ENCODE measurements at regions not wholly inside any gene's neighbourhood (a gene's known extent, or its start where the extent isn't known, plus 50 kb on each side); places are given as distances from the start of the nearest gene placed in this dataset.

DNA sequence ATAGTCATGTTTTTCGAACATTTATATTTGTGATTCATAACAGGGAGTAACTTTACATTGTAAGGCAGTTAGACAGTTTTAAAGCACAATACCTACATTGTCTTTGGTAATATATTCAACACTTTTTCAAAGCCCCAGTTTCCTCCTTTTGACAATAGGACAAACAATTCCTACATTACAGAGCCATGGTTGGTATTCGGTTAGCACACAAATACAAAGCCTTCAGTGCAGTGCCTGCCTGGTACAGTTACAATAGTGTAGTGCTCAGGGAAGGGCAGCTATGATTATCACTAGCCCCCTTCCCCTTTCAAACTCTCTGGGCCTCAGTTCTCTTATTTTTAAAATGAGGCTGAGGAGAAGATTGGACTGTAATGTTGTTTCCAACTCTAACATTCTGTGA is 207.8 kb downstream of the TPBG start:
- FAIRE-seq, result no peak
- DNase-seq (ENCODE audit: extremely low spot score, insufficient read length, low read depth), result no peak

DNA sequence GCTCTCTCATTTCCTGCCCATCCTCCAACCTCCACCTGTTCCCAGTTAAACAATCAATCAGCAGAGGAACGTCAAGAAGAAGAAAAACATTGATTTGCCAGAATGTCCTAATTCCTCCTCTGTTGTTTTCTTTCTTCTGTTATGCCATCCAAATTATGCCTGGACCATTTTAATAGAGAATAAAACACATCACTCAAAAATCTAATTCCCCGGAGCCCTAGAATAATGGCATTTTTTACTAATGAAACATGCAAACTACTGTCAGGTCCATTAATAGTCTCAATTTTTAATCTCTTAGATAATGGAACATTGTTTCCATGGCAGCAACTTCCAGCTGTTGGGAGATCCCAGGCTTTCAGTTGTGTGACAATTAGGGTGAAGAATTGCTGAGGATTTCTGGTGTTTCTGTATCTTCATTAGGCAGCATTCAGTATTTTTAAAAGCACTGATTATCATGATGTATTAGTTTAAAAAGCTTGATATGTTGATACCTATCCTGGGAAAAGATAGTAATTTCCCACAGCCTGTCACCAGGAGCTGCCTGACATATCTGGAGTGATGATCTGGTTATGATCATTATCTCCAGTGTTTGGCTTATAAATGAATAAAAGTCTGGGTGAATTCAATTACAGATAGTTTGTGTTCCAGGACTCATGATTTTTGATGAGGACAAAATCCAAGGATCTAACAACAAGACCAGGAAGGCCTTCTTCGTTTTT is 209.8 kb downstream of the TPBG start:
- no peak for DNase-seq (ENCODE audit: extremely low spot score, insufficient read length, low read depth)
- FAIRE-seq, result no peak

DNA sequence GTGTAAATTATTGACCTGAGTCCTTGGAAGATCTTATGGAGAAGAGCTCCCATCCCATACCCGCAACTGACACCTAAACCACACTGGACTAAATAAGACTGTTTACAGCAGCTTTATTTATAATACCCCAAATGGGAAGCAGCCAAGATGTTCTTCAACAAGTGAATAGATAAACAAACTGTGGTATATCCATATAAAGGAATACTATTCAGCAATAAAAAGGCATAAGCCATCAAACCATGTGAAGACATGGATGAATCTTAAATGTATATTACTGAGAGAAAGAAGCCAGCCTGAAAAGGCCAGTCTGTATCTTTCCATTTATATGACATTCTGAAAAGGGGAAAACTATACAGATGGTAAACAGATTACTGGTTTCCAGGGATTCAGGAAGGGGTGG is 212.7 kb downstream of the TPBG start:
- no peak for FAIRE-seq
- no peak for DNase-seq (ENCODE audit: extremely low spot score, insufficient read length, low read depth)

DNA sequence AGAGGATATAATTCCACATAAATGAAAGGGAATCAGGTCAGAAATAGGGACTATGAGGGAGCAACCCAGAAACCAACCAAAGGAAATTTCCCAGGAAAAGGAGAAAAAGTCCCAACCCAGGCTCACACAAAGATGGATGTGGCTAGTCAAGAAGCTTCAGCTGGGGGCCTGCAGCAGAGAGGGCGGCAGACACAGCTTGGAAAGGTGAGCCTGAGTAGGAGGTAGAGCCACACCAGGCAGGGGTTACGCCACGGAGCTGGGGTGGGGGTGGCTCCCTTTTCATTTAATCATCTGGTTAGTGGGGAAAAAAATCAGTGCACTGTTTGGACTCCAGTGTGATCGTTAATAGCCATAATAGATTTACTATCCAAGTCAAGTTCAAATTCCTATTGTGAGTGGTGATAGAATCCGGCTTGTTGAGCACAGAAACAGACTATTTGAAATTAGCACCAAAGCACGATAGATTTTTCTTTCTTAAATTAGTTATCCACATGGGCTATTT is 220.6 kb downstream of the TPBG start:
- FAIRE-seq (no peak), DNase-seq (ENCODE audit: extremely low spot score, insufficient read length, low read depth) (no peak)

DNA sequence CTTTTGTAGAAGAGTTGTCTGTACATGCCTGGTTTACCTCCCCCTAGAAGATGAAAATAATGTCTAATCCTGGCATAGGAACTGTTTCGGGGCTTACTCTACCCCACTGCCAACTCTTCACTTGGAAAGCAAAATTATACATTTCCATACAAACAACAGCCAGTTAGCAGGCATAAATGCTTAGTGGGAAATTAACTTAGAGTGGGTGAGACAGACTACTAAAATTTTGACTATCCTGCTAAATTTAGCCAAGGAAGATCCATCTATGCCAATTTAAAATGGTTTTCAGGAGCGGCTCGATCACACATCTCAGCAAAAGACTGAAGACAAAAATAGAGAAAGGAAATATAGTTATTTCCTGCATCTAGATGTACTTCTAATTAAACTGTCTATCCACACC is 221.2 kb downstream of the TPBG start:
- no peak for FAIRE-seq
- DNase-seq (ENCODE audit: extremely low spot score, insufficient read length, low read depth), result no peak

DNA sequence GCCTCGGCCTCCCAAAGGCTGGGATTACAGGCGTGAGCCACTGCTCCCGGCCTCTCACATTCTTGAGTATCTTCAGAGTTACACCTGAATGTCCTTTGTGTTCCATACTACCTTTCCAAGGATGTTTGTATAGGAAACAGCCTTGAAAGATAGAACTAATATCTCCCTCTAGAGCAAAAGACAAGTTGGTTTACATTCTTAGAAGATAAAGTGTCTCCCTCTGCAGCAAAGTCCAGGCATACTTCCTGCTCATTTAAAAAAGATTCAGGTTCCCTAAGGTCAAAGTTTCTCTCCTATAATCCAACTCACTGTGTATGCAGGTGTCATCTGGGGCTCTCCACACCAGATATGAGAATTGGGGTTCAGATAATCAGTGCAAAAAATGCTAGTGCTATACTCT is 224.4 kb downstream of the TPBG start:
- FAIRE-seq (no peak), DNase-seq (ENCODE audit: extremely low spot score, insufficient read length, low read depth) (no peak)

DNA sequence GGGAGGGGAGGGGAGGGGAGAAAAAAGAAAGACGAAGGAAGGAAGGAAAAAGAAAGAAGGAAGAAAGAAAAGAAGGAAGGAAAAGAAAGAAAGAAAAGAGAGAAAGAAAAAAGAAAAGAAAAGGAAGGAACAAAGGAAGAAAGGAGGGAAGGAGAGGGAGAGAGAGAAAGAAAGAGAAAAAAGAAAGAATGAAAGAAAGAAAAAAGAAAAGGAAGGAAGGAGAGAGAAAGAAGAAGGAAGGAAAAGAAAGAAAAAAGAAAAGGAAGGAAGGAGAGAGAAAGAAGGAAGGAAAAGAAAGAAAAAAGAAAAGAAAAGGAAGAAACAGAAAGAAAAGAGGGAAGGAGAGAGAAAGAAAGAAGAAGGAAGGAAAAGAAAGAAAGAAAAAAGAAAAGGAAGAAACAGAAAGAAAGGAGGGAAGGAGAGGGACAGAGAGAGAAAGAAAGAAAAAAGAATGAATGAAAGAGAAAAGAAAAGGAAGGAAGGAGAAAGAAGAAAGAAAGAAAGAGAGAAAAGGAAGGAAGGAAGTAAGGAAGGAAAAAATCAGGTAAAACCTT is 225.3 kb downstream of the TPBG start:
- DNase-seq (ENCODE audit: extremely low spot score, insufficient read length, low read depth) (no peak), FAIRE-seq (no peak)

DNA sequence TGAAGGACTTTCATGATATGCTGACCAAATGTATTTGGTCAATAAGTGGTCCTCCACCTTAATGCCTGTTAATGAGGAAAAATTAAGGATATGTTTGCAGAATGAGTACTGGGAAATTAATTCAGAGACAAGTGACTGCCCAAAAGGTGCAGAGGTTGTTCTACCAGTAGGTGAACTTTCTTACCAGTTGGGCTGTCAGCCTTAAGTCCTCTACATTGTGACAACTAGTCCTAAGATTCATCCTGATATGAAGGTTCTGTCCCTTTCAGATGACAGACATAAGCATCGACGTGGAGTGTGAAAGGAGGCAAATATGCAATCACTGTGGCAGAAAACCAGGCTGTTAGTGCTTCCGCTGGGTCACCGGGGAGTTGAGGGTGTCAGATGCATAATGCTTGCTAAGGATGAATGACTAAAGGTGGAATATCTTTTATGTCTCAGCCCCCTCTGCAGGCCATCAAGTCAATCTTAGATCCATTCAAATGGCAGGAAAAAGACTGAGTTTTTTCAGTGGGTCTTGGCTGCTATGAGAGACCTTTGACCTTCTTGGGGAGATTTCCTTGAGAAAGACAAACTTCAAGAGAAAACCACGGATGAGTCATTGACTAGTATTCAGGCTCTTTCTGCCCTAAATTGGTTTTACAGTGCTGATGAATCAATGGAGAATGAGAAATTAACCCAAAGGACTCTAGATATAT is 226.0 kb downstream of the TPBG start:
- peak; percentile 2 for DNase-seq (ENCODE audit: extremely low spot score, insufficient read length, low read depth)
- peak; percentile 68 for FAIRE-seq

DNA sequence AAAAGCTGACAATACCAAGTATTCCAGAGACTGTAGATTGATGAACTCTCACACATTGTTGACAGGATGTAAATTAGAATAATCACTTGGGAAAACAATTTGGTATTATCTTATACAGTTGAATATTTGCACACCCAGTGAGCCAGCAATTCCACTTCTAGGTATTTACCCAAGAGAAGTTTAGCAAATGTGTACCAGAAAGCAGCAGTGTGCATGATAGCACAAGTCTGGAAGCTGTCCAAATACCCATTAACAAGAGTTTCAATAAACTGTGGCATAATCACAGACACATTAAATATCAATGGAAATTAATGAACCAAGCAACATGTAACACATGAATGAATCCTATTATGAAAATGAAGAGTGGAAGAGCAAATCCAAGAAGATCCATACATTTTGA is 233.6 kb downstream of the TPBG start:
- FAIRE-seq (no peak), DNase-seq (ENCODE audit: extremely low spot score, insufficient read length, low read depth) (no peak)

DNA sequence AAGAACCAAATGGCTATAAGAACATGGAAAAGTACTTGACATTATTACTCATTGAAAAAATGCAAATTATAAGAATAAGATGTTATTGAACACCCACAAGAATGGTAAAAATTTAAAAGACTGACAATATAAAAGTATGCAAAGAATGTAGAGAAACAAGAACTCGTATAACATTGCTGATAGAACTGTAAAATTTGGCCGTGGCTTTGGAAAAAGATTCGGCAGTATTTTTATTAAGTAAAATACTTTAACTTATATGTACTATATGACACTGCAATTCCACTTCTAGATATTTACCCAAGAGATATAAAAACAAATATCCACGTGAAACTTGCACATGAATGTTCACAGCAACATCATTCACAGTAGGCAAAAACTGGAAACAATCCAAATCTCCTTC is 239.2 kb downstream of the TPBG start:
- no peak for DNase-seq (ENCODE audit: extremely low spot score, insufficient read length, low read depth)
- no peak for FAIRE-seq

DNA sequence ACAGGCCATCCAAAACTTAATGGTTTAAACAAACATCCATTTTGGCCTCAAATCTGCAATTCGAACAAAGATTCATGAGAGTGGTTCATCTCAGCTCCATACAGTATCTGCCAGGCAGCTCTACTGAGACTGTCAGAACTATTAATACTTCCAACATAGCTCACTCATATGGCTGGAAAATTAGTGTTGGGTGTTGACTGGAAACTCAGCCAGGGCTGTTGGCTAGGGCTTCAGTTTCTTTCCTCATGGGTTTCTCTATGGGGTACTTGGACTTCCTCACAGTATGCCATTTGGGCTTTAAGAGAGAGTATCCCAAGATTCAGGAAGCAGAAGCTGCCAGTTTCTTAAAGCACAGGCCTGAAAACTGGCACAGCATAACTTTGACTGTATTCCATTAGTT is 240.3 kb downstream of the TPBG start:
- no peak for FAIRE-seq
- no peak for DNase-seq (ENCODE audit: extremely low spot score, insufficient read length, low read depth)

DNA sequence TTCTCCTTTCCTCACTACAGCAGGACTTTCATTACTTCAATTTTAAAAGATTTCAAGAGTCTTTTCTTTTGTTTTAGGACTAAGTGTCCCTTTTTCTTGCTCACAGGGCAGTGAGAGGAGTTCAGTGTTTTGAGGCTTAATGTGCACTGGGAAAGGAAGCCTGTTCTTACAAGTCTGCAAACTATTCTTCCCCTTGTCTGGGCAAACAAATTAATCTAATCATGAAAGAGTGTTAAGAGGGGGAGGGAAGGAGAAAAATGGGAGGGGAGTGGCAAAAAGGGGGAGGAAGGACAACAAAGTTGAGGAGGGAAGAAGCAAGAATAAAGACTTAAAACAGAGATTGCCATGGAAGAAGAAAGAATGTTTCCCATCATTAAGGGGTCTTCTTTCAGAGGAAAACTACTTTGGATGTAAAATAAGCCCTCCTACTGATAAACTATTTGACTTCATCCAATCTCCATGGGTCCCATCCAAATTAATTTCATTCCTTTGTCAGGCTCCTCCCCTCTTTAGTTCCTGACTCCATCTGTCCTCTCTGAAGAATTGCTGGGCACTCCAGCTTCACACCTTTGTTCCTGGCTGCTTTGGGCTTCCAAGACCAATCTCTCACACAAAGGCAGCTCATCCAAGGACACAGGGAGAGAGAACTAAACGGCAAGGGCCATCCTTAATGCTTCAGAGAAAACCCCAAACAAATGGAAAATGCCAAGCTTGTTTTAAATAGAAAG is 244.5 kb downstream of the TPBG start:
- DNase-seq (ENCODE audit: extremely low spot score, insufficient read length, low read depth) (no peak), FAIRE-seq (no peak)

DNA sequence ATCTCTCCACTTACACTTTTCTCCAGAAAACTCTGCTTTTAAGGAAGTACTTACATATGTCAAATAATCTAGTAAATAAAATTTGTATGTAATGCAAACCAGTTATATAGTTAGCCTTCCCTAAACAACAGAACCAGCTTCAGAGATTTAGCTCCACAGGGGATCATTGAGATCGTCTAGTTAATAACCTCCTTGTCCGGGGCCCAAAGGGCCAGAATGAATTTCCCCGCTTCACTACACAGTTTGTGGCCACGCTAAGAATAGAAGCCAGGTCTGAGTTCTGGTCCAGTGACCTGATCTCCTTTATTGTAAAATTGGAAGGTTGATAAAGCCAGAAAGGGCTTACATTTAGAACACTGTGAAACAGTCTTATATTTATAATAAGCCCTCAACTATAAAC is 245.2 kb downstream of the TPBG start:
- FAIRE-seq (no peak), DNase-seq (ENCODE audit: extremely low spot score, insufficient read length, low read depth) (no peak)

DNA sequence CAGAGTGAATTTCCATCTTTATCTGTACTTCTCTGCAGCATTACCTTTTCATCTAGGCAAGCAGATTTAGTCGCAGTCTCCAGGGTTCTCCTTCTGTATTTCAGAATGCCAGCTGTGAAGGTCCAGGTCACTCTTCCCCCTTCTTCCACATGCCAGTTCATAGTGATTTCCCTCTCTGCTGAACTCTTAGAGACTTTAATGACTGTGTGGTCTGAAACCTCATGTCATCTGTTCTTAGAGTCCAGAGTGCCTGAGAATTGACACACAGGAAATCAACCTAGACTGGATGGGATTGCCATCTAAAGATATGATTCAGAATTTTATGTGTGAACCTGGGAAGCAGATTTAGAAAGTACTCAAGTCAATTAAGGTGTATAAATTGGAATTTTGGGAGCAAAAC is 248.1 kb downstream of the TPBG start:
- DNase-seq (ENCODE audit: extremely low spot score, insufficient read length, low read depth) (no peak), FAIRE-seq (no peak)

DNA sequence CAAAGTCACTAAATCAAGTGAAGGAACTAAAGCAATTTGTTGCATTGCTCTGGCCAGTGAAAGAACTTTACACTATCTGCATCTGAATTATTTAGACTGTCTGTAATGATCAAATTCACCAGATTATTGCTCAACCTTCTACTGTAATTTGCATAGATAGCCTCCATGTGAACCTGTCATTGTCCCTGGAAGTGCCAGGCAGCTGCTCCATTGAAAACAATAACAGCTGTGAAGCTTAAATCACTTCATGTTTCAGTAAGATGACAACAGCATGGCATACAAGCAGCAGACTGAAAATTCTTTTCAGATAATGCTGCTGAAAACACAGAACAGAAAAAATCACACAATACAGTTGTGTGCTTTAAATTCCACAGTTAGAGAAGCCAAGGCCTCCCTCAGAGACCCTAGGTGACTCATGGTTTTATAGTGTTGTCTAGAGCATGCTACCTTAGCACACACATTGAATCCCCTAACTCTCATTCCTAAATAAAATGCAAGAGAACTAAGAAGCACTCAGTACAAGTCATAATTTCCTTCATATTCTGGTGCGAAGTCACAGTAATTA is 248.9 kb downstream of the TPBG start:
- FAIRE-seq, result no peak
- DNase-seq (ENCODE audit: extremely low spot score, insufficient read length, low read depth), result no peak

DNA sequence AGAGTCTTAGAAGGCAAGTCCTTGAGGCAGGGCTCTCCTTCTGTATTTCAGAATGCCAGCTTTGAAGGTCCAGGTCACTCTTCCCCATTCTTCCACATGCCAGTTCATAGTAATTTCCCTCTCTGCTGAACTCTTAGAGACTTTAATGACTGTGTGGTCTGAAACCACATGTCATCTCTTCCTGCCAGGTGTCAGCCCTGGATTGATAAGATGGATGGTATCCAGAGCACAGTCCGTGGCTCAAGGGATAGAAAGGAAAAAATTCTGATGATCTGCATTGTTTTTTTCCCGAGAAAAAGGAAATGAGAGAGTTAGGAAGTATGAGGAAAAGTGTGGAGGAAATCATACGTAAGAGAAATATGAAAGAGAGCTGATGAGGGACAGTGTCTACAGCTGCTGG is 250.9 kb downstream of the TPBG start:
- FAIRE-seq, result no peak

DNA sequence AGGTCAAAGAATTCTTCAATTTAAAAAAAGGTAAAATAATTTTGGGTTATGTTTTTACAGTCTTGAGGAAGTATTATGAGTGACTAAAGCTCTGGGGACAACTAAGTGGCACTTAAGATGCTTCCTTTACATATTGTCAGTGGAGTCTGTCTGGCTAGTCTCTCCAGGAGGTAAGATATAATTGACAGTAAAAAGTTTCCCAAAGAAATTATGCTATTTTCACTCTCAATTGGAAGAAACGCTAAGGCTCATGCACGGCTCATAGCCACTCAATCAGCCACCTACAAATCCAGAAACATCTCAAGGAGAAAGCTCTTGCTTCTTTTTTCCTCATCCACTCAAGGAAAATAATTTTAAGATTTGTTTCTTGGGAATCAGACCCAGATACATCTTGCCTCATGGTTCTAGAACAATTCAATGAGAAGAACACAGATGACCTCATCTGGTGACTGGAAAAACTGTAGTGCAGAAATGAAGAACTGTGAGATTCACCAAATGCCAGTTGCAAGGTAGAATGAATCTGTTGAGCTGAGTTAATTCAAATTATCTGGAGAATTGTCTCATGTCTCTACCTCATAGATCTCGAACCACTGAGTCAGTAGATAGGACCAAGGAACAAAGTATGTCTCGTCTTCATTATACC is 252.9 kb downstream of the TPBG start:
- DNase-seq (ENCODE audit: extremely low spot score, insufficient read length, low read depth) (no peak), FAIRE-seq (no peak)

More for the DNA sequence above, 250.9 kb downstream of the TPBG start:
- no peak for DNase-seq (ENCODE audit: extremely low spot score, insufficient read length, low read depth)

DNA sequence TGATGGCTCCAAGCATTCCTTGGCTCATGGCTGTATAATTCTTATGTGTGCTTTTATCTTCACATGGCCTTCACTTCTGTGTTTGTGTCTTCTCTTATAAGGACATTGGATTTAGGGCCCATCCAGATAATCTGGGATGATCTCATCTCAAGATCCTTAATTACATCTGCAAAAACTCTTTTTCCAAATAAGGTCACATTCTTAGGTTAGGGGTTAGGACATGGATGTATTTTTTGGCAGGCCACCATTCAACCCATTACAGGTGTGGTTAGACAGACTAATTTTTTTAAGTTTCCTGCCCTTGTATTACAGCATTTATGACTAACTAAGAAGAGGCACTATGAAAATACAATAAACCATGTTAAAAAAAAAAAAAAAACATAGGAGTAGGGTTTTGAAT is 254.0 kb downstream of the TPBG start:
- DNase-seq (ENCODE audit: extremely low spot score, insufficient read length, low read depth), result no peak
- no peak for FAIRE-seq

DNA sequence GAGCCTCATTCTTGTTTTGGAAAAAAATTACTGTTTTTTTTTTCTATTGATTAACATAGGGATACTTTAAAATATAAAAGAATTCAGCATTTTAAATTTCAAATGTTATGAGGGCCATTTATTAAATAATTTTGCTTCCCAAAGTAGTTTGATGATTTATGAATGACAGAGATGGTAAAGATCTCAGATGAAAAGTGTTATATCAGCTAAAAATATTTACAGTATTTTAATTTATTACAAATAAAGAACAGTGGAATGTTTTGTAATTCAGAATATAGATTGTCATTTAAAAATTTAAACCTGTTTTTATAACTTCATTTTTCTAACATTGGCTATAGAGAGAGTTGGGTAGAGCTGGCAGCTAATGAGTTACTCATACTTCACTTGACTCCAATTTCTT is 256.0 kb downstream of the TPBG start:
- no peak for FAIRE-seq
- DNase-seq (ENCODE audit: extremely low spot score, insufficient read length, low read depth), result no peak

DNA sequence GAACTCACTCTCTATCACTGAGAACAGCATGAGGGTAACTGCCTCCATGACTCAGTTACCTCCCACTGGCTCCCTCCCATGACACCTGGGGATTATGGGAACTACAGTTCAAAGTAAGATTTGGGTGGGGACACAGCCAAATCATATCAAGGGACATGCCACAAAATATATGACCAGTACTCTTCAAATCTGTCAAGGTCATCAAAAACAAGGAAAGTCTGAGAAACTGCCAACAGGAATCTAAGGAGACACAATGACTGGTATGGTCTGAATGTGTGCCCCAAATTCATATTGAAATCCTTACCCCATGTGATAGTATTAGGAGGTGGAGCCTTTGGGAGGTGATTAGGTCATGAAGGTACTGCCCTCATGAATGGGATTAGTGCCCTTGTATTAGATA is 258.8 kb downstream of the TPBG start:
- DNase-seq (ENCODE audit: extremely low spot score, insufficient read length, low read depth) (no peak), FAIRE-seq (no peak)

Measured in GM18507 (cell line).